ENCODE measurements at regions not wholly inside any gene's neighbourhood (a gene's known extent, or its start where the extent isn't known, plus 50 kb on each side); places are given as distances from the start of the nearest gene placed in this dataset.

DNA sequence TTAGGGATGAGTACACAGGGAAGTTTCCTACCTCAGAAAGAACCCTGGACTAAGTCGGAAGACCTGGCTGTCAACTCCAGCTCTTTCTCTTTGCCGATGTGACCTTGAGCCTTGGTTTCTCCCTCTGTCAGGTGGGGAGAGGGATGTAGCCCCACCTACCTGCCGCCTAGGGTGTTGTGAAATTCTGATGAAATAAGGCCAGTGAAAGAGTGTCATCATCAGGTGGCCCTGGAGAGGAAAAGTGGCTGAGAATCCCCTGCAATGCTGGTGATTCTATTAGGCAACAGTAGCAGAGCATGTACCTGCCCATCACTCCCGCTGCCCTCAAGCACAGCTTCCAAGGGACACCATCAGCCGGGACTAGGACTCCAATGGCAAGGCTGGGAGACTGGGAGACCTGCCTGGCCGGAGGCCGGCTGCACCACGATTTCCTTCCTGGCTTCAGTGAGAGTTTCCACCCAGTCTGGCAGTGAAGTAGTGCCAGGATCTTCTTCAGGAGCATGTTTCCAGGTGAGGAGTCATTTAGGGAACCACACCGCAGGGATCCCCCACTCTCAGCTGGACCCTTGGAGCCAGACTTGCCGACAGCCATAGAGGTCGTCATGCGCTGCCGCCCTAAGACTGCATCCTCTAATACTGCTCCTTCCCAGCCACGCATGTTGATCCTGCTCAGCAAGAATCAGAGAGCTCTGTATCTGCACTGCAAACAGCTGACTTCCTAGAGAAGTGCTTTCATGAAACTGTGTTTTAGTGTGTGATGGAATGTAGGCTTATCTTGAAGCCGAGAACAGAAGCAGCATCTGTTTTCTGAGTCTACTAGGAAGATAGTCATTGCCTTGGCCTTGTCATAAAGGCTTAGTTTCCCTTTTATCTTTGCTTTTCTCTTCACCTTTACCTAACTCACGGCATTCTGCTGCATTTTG lies 88.0 kb upstream of the F3 start:
- Histone ChIP-seq H3K27me3 (ENCODE audit: control insufficient read depth, extremely low read depth, insufficient read depth, low read length) (no peaks in the 10 kb centered on the region), H3K9me3 (ENCODE audit: control insufficient read depth, low read depth, low read length) (no peaks in the 10 kb centered on the region), H3K27ac (ENCODE audit: control insufficient read depth, insufficient read depth, low read length) (no peak overlapping the region), H3K4me1 (ENCODE audit: control insufficient read depth, extremely low read depth, insufficient read depth, low read length) (peaks cover 2% of the 10 kb centered on the region), H3K4me3 (ENCODE audit: control insufficient read depth in 2 of 3, extremely low read depth in 1 of 3, insufficient read depth in 2 of 3, low read depth in 1 of 3, low read length in 3 of 3) (no peak overlapping the region), H3K9me1 (ENCODE audit: control insufficient read depth, extremely low read depth, insufficient read depth, low read length) (no peaks in the 10 kb centered on the region), H3K79me2 (ENCODE audit: control insufficient read depth, insufficient read depth, low read length) (no peaks in the 10 kb centered on the region), H2AFZ (ENCODE audit: control insufficient read depth, low read length) (no peak overlapping the region), H3K4me2 (ENCODE audit: control insufficient read depth, extremely low read depth, insufficient read depth, low read depth, low read length) (no peak overlapping the region), H3K36me3 (ENCODE audit: control insufficient read depth in 2 of 2, extremely low read depth in 1 of 2, insufficient read depth in 2 of 2, low read length in 2 of 2) (no peaks in the 10 kb centered on the region), H4K20me1 (ENCODE audit: control insufficient read depth, extremely low read depth, insufficient read depth, low read length) (no peaks in the 10 kb centered on the region), H3K9ac (ENCODE audit: control insufficient read depth, extremely low read depth, insufficient read depth, low read length) (no peak overlapping the region)
- TF ChIP-seq, protein P1, sequence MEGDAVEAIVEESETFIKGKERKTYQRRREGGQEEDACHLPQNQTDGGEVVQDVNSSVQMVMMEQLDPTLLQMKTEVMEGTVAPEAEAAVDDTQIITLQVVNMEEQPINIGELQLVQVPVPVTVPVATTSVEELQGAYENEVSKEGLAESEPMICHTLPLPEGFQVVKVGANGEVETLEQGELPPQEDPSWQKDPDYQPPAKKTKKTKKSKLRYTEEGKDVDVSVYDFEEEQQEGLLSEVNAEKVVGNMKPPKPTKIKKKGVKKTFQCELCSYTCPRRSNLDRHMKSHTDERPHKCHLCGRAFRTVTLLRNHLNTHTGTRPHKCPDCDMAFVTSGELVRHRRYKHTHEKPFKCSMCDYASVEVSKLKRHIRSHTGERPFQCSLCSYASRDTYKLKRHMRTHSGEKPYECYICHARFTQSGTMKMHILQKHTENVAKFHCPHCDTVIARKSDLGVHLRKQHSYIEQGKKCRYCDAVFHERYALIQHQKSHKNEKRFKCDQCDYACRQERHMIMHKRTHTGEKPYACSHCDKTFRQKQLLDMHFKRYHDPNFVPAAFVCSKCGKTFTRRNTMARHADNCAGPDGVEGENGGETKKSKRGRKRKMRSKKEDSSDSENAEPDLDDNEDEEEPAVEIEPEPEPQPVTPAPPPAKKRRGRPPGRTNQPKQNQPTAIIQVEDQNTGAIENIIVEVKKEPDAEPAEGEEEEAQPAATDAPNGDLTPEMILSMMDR (optimal IDR thresholded peaks at IDR 0.05 in 1 of 3, IDR thresholded peaks at IDR 0.05 in 1 of 3, conservative IDR thresholded peaks at IDR 0.05 in 1 of 3; ENCODE audit: extremely low read depth in 1 of 3, insufficient read depth in 2 of 3, low read length in 3 of 3), result no peak
- no peak for TF ChIP-seq EZH2 (IDR thresholded peaks at IDR 0.05; ENCODE audit: low read length)
- FAIRE-seq (no peak), DNase-seq (ENCODE audit: low read depth, low spot score) (no peak)
- dilution Hi-C loops (cut with MboI; ENCODE audit: extremely low pct_ligation_motif_present, low sequenced_read_pairs), result no loop called here

DNA sequence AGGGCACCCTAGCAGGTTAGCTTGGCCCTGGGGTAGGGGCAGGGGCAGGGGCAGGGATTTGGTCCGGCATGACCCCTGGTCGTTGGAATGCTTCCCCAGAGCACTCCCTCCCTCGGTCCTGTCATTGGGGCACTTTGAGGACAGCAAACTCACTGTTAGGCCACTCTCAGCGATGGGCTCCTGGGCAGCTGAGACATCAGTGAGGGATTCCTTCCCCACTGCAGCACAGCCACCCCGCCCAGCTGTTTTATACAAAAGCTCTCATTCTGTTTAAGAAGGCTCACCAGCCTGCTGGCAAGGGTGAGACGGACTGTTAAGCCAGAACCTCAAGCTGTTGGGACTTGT lies 86.9 kb upstream of the F3 start:
- dilution Hi-C loops (cut with MboI; ENCODE audit: extremely low pct_ligation_motif_present, low sequenced_read_pairs), result no loop called here
- Histone ChIP-seq H3K27me3 (ENCODE audit: control insufficient read depth, extremely low read depth, insufficient read depth, low read length) (no peaks in the 10 kb centered on the region), H3K27ac (ENCODE audit: control insufficient read depth, insufficient read depth, low read length) (no peak overlapping the region), H3K4me1 (ENCODE audit: control insufficient read depth, extremely low read depth, insufficient read depth, low read length) (peaks cover 10% of the 10 kb centered on the region), H3K9ac (ENCODE audit: control insufficient read depth, extremely low read depth, insufficient read depth, low read length) (no peak overlapping the region), H3K4me2 (ENCODE audit: control insufficient read depth, extremely low read depth, insufficient read depth, low read depth, low read length) (no peak overlapping the region), H3K4me3 (ENCODE audit: control insufficient read depth in 2 of 3, extremely low read depth in 1 of 3, insufficient read depth in 2 of 3, low read depth in 1 of 3, low read length in 3 of 3) (no peak overlapping the region), H2AFZ (ENCODE audit: control insufficient read depth, low read length) (no peak overlapping the region), H3K9me1 (ENCODE audit: control insufficient read depth, extremely low read depth, insufficient read depth, low read length) (no peaks in the 10 kb centered on the region), H3K9me3 (ENCODE audit: control insufficient read depth, low read depth, low read length) (no peaks in the 10 kb centered on the region), H3K36me3 (ENCODE audit: control insufficient read depth in 2 of 2, extremely low read depth in 1 of 2, insufficient read depth in 2 of 2, low read length in 2 of 2) (no peaks in the 10 kb centered on the region), H3K79me2 (ENCODE audit: control insufficient read depth, insufficient read depth, low read length) (no peaks in the 10 kb centered on the region), H4K20me1 (ENCODE audit: control insufficient read depth, extremely low read depth, insufficient read depth, low read length) (no peaks in the 10 kb centered on the region)
- DNase-seq (ENCODE audit: low read depth, low spot score) (no peak), FAIRE-seq (no peak)
- TF ChIP-seq, protein P1 (optimal IDR thresholded peaks at IDR 0.05 in 1 of 3, IDR thresholded peaks at IDR 0.05 in 1 of 3, conservative IDR thresholded peaks at IDR 0.05 in 1 of 3; ENCODE audit: extremely low read depth in 1 of 3, insufficient read depth in 2 of 3, low read length in 3 of 3), result no peak
- no peak for TF ChIP-seq EZH2 (IDR thresholded peaks at IDR 0.05; ENCODE audit: low read length)
